Neural cell (in vitro differentiated cells): ENCODE measurements at regions not wholly inside any gene's neighbourhood (a gene's known extent, or its start where the extent isn't known, plus 50 kb on each side); places are given as distances from the start of the nearest gene placed in this dataset.

Experiments
- H2AFZ ChIP-seq: fragments of 200-600, 300-800 bp; sonication (generic), shearing (Covaris generic); 2 replicates; pipeline ENCODE4 v1.6.0; 2014; ENCODE audit warnings: low read depth, mild to moderate bottlenecking, antibody characterized with exemption, low read length, moderate library complexity
- H3F3A ChIP-seq: fragments of 200-600 bp; shearing (Covaris generic); 2 replicates; pipeline ENCODE4 v1.6.1; 2016; ENCODE audit warnings: mild to moderate bottlenecking, moderate library complexity, mixed read lengths, antibody characterized with exemption, low read length; ENCODE audit not compliant: insufficient read depth, poor library complexity, severe bottlenecking
- H3K27ac ChIP-seq: fragments of 200-600, 300-800 bp; sonication (generic), shearing (Covaris generic); 2 replicates; pipeline ENCODE4 v1.5.1; 2014; ENCODE audit warnings: mild to moderate bottlenecking, low read length, moderate library complexity
- H3K27me3 ChIP-seq: fragments of 300-800, 200-600 bp; sonication (generic), shearing (Covaris generic); 2 replicates; pipeline ENCODE4 v1.6.0; 2014; ENCODE audit warnings: mild to moderate bottlenecking, low read depth, low read length, moderate library complexity; ENCODE audit not compliant: insufficient read depth
- H3K36me3 ChIP-seq: fragments of 300-800, 200-600 bp; sonication (generic), shearing (Covaris generic); 2 replicates; pipeline ENCODE4 v1.5.1; 2014; ENCODE audit warnings: mild to moderate bottlenecking, antibody characterized with exemption, low read length, moderate library complexity; ENCODE audit not compliant: insufficient read depth
- H3K4me2 ChIP-seq: fragments of 300-800, 200-600 bp; sonication (generic), shearing (Covaris generic); 2 replicates; pipeline ENCODE4 v1.6.0; 2014; ENCODE audit warnings: mild to moderate bottlenecking, low read length
- H3K4me3 ChIP-seq: fragments of 300-800, 200-600 bp; sonication (generic), shearing (Covaris generic); 2 replicates; pipeline ENCODE4 v1.5.1; 2014; ENCODE audit warnings: mild to moderate bottlenecking, low read length, moderate library complexity
- H3K79me2 ChIP-seq: fragments of 200-600 bp; shearing (Covaris generic); replicated peaks from 2 replicates; pipeline ENCODE4 v1.6.0; 2014; ENCODE audit warnings: mild to moderate bottlenecking, low read length, moderate library complexity; ENCODE audit not compliant: insufficient read depth
- H3K9ac ChIP-seq: fragments of 300-800, 200-600 bp; sonication (generic), shearing (Covaris generic); 2 replicates; pipeline ENCODE4 v1.6.1; 2016; ENCODE audit warnings: mild to moderate bottlenecking, low read length, mixed read lengths
- H3K9me2 ChIP-seq: fragments of 200-600 bp; shearing (Covaris generic); 2 replicates; pipeline ENCODE4 v1.6.1; 2016; ENCODE audit warnings: mild to moderate bottlenecking, low read length, mixed read lengths; ENCODE audit not compliant: insufficient read depth
- H3K9me3 ChIP-seq: fragments of 200-600, 300-800 bp; sonication (generic), shearing (Covaris generic); 2 replicates; pipeline ENCODE4 v1.6.1; 2016; ENCODE audit warnings: mild to moderate bottlenecking, mixed run types, low read length, moderate library complexity, mixed read lengths
- H4K20me1 ChIP-seq: fragments of 200-600 bp; shearing (Covaris generic); 2 replicates; pipeline ENCODE4 v1.6.1; 2016; ENCODE audit warnings: mild to moderate bottlenecking, mixed run types; ENCODE audit not compliant: insufficient read depth
- EP300 ChIP-seq: fragments of 450-650 bp; conservative IDR thresholded peaks from 2 replicates; pipeline ENCODE4 v1.6.1; 2014; ENCODE audit warnings: antibody characterized with exemption, mild to moderate bottlenecking, moderate library complexity; ENCODE audit not compliant: poor library complexity, severe bottlenecking
- EZH2 ChIP-seq: fragments of 200-600, 300-800 bp; shearing (Covaris generic), sonication (generic); IDR thresholded peaks from 2 replicates; pipeline ENCODE4 v1.6.1; 2014; ENCODE audit warnings: antibody characterized with exemption, low read length, borderline replicate concordance, mild to moderate bottlenecking; ENCODE audit not compliant: insufficient read depth, poor library complexity, severe bottlenecking
- MXI1 ChIP-seq: fragments of 450-650 bp; conservative IDR thresholded peaks from 2 replicates; pipeline ENCODE4 v1.6.1; 2014; ENCODE audit warnings: antibody characterized with exemption, mild to moderate bottlenecking; ENCODE audit not compliant: poor library complexity, severe bottlenecking
- POLR2AphosphoS5 ChIP-seq: IDR thresholded peaks from 2 replicates; pipeline ENCODE4 v1.6.1; 2012
- RAD21 ChIP-seq: fragments of 450-650 bp; conservative IDR thresholded peaks from 2 replicates; pipeline ENCODE4 v1.6.1; 2014; ENCODE audit warnings: antibody characterized with exemption, mild to moderate bottlenecking, moderate library complexity
- SMC3 ChIP-seq: fragments of 450-650 bp; conservative IDR thresholded peaks from 2 replicates; pipeline ENCODE4 v1.6.1; 2014; ENCODE audit warnings: antibody characterized with exemption, mild to moderate bottlenecking, moderate library complexity; ENCODE audit not compliant: poor library complexity
- TAF1 ChIP-seq: IDR thresholded peaks from 2 replicates; pipeline ENCODE4 v1.6.1; 2012; ENCODE audit warnings: low read depth
- TF ChIP-seq, protein P1 (sequence below): fragments of 450-650 bp; IDR thresholded peaks from 2 replicates; pipeline ENCODE4 v1.5.1; 2014; ENCODE audit warnings: antibody characterized with exemption, mild to moderate bottlenecking, moderate library complexity; ENCODE audit not compliant: poor library complexity, severe bottlenecking
- TF ChIP-seq, protein P2 (sequence below): IDR thresholded peaks from 2 replicates; pipeline ENCODE4 v1.6.1; 2012; ENCODE audit warnings: borderline replicate concordance

DNA sequence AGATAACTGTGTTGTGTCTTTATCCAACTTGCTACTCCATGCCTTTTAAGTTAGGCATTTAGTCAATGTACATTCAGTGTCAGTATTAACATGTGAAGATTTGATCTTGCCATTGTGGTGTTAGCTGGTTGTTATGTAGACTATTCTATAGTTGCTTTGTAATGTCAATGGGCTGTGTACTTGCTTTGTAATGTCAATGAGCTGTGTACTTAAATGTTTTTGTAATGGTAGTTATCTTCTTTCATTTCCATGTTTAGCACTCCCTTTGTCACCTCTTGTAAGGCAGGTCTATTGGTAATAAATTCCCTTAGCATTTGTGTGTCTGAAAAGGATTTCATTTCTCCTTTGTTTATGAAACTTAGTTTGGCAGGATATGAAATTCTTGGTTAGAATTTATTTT lies 53.4 kb downstream of the MC4R start:
- Histone ChIP-seq H3K4me2 (no peak overlapping the region), H3K27me3 (no peaks in the 10 kb centered on the region), H3K36me3 (no peaks in the 10 kb centered on the region), H3K9me3 (peaks cover 3% of the 10 kb centered on the region), H3K4me3 (no peak overlapping the region), H3K27ac (no peak overlapping the region), H3K9ac (no peak overlapping the region), H4K20me1 (no peaks in the 10 kb centered on the region), H2AFZ (no peak overlapping the region), H3K79me2 (no peaks in the 10 kb centered on the region), H3K9me2 (no peaks in the 10 kb centered on the region), H3F3A (no peaks in the 10 kb centered on the region)
- no peak for TF ChIP-seq MXI1
- no peak for TF ChIP-seq TAF1
- TF ChIP-seq POLR2AphosphoS5 = no peak
- TF ChIP-seq EP300 = no peak
- no peak for TF ChIP-seq EZH2
- no peak for TF ChIP-seq SMC3

DNA sequence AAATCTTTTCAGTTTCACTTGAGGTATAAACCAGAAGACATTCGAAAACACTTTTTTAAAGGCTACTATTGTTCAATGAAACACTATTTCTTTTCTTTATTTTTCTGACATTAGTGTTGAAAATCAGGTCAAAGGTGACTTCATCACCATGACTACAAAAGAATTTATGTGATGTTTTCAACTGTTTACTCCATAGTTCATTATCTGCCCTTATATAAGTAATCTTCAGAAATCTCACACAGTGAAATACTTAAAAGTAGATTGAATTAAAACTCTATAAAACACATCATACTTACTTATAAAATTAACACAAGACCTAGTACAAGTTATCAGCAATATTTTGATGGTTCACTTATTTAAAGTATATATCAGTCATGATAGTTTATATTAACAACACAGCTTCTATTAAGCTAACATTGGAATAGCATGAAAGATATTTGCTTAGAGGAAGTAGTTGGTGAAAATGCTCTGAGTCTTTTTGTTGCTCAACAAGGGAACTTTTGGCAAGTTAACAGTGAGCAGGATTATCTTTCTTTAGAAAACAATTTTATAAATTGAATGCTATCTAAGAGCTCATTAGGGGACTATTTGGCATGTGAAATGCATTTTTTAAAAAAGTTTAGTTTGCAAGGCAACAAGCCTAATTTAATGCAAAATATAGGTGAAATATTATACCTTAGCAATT lies 60.8 kb downstream of the MC4R start:
- Histone ChIP-seq H3K9me3 (no peaks in the 10 kb centered on the region), H3F3A (no peaks in the 10 kb centered on the region), H3K36me3 (no peaks in the 10 kb centered on the region), H3K4me3 (no peak overlapping the region), H3K27me3 (no peaks in the 10 kb centered on the region), H3K4me2 (no peak overlapping the region), H3K27ac (no peak overlapping the region), H4K20me1 (no peaks in the 10 kb centered on the region), H3K9me2 (no peaks in the 10 kb centered on the region), H3K79me2 (no peaks in the 10 kb centered on the region), H2AFZ (no peak overlapping the region), H3K9ac (no peak overlapping the region)
- TF ChIP-seq, protein P1, sequence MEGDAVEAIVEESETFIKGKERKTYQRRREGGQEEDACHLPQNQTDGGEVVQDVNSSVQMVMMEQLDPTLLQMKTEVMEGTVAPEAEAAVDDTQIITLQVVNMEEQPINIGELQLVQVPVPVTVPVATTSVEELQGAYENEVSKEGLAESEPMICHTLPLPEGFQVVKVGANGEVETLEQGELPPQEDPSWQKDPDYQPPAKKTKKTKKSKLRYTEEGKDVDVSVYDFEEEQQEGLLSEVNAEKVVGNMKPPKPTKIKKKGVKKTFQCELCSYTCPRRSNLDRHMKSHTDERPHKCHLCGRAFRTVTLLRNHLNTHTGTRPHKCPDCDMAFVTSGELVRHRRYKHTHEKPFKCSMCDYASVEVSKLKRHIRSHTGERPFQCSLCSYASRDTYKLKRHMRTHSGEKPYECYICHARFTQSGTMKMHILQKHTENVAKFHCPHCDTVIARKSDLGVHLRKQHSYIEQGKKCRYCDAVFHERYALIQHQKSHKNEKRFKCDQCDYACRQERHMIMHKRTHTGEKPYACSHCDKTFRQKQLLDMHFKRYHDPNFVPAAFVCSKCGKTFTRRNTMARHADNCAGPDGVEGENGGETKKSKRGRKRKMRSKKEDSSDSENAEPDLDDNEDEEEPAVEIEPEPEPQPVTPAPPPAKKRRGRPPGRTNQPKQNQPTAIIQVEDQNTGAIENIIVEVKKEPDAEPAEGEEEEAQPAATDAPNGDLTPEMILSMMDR = no peak
- TF ChIP-seq EZH2 = no peak
- TF ChIP-seq, protein P2, sequence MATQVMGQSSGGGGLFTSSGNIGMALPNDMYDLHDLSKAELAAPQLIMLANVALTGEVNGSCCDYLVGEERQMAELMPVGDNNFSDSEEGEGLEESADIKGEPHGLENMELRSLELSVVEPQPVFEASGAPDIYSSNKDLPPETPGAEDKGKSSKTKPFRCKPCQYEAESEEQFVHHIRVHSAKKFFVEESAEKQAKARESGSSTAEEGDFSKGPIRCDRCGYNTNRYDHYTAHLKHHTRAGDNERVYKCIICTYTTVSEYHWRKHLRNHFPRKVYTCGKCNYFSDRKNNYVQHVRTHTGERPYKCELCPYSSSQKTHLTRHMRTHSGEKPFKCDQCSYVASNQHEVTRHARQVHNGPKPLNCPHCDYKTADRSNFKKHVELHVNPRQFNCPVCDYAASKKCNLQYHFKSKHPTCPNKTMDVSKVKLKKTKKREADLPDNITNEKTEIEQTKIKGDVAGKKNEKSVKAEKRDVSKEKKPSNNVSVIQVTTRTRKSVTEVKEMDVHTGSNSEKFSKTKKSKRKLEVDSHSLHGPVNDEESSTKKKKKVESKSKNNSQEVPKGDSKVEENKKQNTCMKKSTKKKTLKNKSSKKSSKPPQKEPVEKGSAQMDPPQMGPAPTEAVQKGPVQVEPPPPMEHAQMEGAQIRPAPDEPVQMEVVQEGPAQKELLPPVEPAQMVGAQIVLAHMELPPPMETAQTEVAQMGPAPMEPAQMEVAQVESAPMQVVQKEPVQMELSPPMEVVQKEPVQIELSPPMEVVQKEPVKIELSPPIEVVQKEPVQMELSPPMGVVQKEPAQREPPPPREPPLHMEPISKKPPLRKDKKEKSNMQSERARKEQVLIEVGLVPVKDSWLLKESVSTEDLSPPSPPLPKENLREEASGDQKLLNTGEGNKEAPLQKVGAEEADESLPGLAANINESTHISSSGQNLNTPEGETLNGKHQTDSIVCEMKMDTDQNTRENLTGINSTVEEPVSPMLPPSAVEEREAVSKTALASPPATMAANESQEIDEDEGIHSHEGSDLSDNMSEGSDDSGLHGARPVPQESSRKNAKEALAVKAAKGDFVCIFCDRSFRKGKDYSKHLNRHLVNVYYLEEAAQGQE = no peak
- TF ChIP-seq TAF1 = no peak
- no peak for TF ChIP-seq EP300
- TF ChIP-seq POLR2AphosphoS5 = no peak
- no peak for TF ChIP-seq RAD21
- TF ChIP-seq MXI1 = no peak
- TF ChIP-seq SMC3 = no peak
